HepG2 (cell line): ENCODE measurements at regions not wholly inside any gene's neighbourhood (a gene's known extent, or its start where the extent isn't known, plus 50 kb on each side); places are given as distances from the start of the nearest gene placed in this dataset.

Experiments used
- ARID3A ChIP-seq: IDR thresholded peaks from 2 replicates; pipeline ENCODE4 v1.6.1; 2012; ENCODE audit warnings: low read depth, low read length, improper control_type of control experiment
- CTCF ChIP-seq: sonication (generic); formaldehyde crosslinking; IDR thresholded peaks from 2 replicates; pipeline ENCODE4 v1.5.0; 2020; ENCODE audit warnings: mild to moderate bottlenecking, missing genetic modification reagents, moderate library complexity

GRCh38 chr15:35320158-35320780 lies 225.7 kb downstream of the DPH6 start:
- TF ChIP-seq ARID3A (no peak), CTCF (CRISPR knock-in tag) (no peak)
